ENCODE measurements at regions not wholly inside any gene's neighbourhood (a gene's known extent, or its start where the extent isn't known, plus 50 kb on each side); places are given as distances from the start of the nearest gene placed in this dataset.

GRCh38 chr3:117170094-117170493 lies 460.5 kb downstream of the TUSC7 start:
- H3K27ac Mint-ChIP-seq: no peak overlapping the region
- H3K4me3 Mint-ChIP-seq: no peak overlapping the region
- H3K27me3 Mint-ChIP-seq (ENCODE audit: insufficient read depth): no peaks in the 10 kb centered on the region
- H3K9me3 Mint-ChIP-seq: no peaks in the 10 kb centered on the region
- no peaks in the 10 kb centered on the region for H3K4me1 Mint-ChIP-seq (ENCODE audit: low read depth)
- intact Hi-C loops (cut with micrococcal nuclease): no loop called here
- H3K36me3 Mint-ChIP-seq (ENCODE audit: low read depth): no peaks in the 10 kb centered on the region
- no peak for DNase-seq (ENCODE audit: low spot score)

- no peaks in the 10 kb centered on the region for H3K27me3 Mint-ChIP-seq (ENCODE audit: insufficient read depth)
- DNase-seq (ENCODE audit: low spot score): no peak
- intact Hi-C loops (cut with micrococcal nuclease): no loop called here
- no peaks in the 10 kb centered on the region for H3K36me3 Mint-ChIP-seq (ENCODE audit: low read depth)
- H3K27ac Mint-ChIP-seq: no peak overlapping the region
- no peak overlapping the region for H3K4me3 Mint-ChIP-seq
- no peaks in the 10 kb centered on the region for H3K9me3 Mint-ChIP-seq
- H3K4me1 Mint-ChIP-seq (ENCODE audit: low read depth): no peaks in the 10 kb centered on the region
Observed at GRCh38 chr3:117171124-117171523, 461.5 kb downstream of the TUSC7 start.

GRCh38 chr3:117172426-117172825 lies 462.8 kb downstream of the TUSC7 start:
- intact Hi-C loops (cut with micrococcal nuclease): no loop called here

GRCh38 chr3:117181222-117181621 lies 471.6 kb downstream of the TUSC7 start:
- Mint-ChIP-seq H3K4me1 (ENCODE audit: low read depth) (no peaks in the 10 kb centered on the region), H3K9me3 (peaks cover 4% of the 10 kb centered on the region), H3K27ac (no peak overlapping the region), H3K27me3 (ENCODE audit: insufficient read depth) (no peaks in the 10 kb centered on the region), H3K4me3 (no peak overlapping the region), H3K36me3 (ENCODE audit: low read depth) (no peaks in the 10 kb centered on the region)
- no peak for DNase-seq (ENCODE audit: low spot score)
- intact Hi-C loops (cut with micrococcal nuclease): no loop called here

More at GRCh38 chr3:117172426-117172825, 462.8 kb downstream of the TUSC7 start:
- Mint-ChIP-seq H3K27me3 (ENCODE audit: insufficient read depth) (no peaks in the 10 kb centered on the region), H3K36me3 (ENCODE audit: low read depth) (no peaks in the 10 kb centered on the region), H3K27ac (no peak overlapping the region), H3K4me3 (no peak overlapping the region), H3K4me1 (ENCODE audit: low read depth) (no peaks in the 10 kb centered on the region), H3K9me3 (no peaks in the 10 kb centered on the region)
- DNase-seq (ENCODE audit: low spot score): no peak

- Mint-ChIP-seq H3K4me1 (ENCODE audit: low read depth) (no peaks in the 10 kb centered on the region), H3K27ac (no peak overlapping the region), H3K36me3 (ENCODE audit: low read depth) (no peaks in the 10 kb centered on the region), H3K9me3 (peaks cover 4% of the 10 kb centered on the region), H3K27me3 (ENCODE audit: insufficient read depth) (no peaks in the 10 kb centered on the region), H3K4me3 (no peak overlapping the region)
- no peak for DNase-seq (ENCODE audit: low spot score)
- intact Hi-C loops (cut with micrococcal nuclease): no loop called here
Observed at GRCh38 chr3:117184574-117184973, 475.0 kb downstream of the TUSC7 start.

- Mint-ChIP-seq H3K27ac (no peak overlapping the region), H3K36me3 (ENCODE audit: low read depth) (no peaks in the 10 kb centered on the region), H3K4me3 (no peak overlapping the region), H3K4me1 (ENCODE audit: low read depth) (no peaks in the 10 kb centered on the region), H3K27me3 (ENCODE audit: insufficient read depth) (no peaks in the 10 kb centered on the region), H3K9me3 (no peaks in the 10 kb centered on the region)
- intact Hi-C loops (cut with micrococcal nuclease): no loop called here
- DNase-seq (ENCODE audit: low spot score): no peak
Observed at GRCh38 chr3:117191245-117191644, 481.7 kb downstream of the TUSC7 start.

GRCh38 chr3:117192888-117193287 lies 483.3 kb downstream of the TUSC7 start:
- H3K27me3 Mint-ChIP-seq (ENCODE audit: insufficient read depth): no peaks in the 10 kb centered on the region
- H3K9me3 Mint-ChIP-seq: no peaks in the 10 kb centered on the region
- H3K36me3 Mint-ChIP-seq (ENCODE audit: low read depth): no peaks in the 10 kb centered on the region
- no peak overlapping the region for H3K27ac Mint-ChIP-seq
- H3K4me1 Mint-ChIP-seq (ENCODE audit: low read depth): no peaks in the 10 kb centered on the region
- no peak for DNase-seq (ENCODE audit: low spot score)
- no peak overlapping the region for H3K4me3 Mint-ChIP-seq
- intact Hi-C loops (cut with micrococcal nuclease): no loop called here

- no peaks in the 10 kb centered on the region for H3K4me1 Mint-ChIP-seq (ENCODE audit: low read depth)
- no peaks in the 10 kb centered on the region for H3K9me3 Mint-ChIP-seq
- H3K36me3 Mint-ChIP-seq (ENCODE audit: low read depth): no peaks in the 10 kb centered on the region
- H3K27ac Mint-ChIP-seq: no peak overlapping the region
- intact Hi-C loops (cut with micrococcal nuclease): no loop called here
- no peaks in the 10 kb centered on the region for H3K27me3 Mint-ChIP-seq (ENCODE audit: insufficient read depth)
- no peak for DNase-seq (ENCODE audit: low spot score)
- H3K4me3 Mint-ChIP-seq: no peak overlapping the region
Observed at GRCh38 chr3:117193390-117193789, 483.8 kb downstream of the TUSC7 start.

GRCh38 chr3:117195034-117195433 lies 485.5 kb downstream of the TUSC7 start:
- no peak overlapping the region for H3K4me3 Mint-ChIP-seq
- H3K9me3 Mint-ChIP-seq: no peaks in the 10 kb centered on the region
- no peaks in the 10 kb centered on the region for H3K27me3 Mint-ChIP-seq (ENCODE audit: insufficient read depth)
- no peaks in the 10 kb centered on the region for H3K4me1 Mint-ChIP-seq (ENCODE audit: low read depth)
- intact Hi-C loops (cut with micrococcal nuclease): no loop called here
- no peak overlapping the region for H3K27ac Mint-ChIP-seq
- no peaks in the 10 kb centered on the region for H3K36me3 Mint-ChIP-seq (ENCODE audit: low read depth)
- DNase-seq (ENCODE audit: low spot score): no peak

GRCh38 chr3:117200962-117201361 lies 491.4 kb downstream of the TUSC7 start:
- DNase-seq (ENCODE audit: low spot score): no peak

GRCh38 chr3:117201901-117202774 lies 492.6 kb downstream of the TUSC7 start:
- Mint-ChIP-seq H3K36me3 (ENCODE audit: low read depth) (no peaks in the 10 kb centered on the region), H3K27ac (no peak overlapping the region), H3K4me3 (no peak overlapping the region), H3K27me3 (ENCODE audit: insufficient read depth) (no peaks in the 10 kb centered on the region), H3K4me1 (ENCODE audit: low read depth) (no peaks in the 10 kb centered on the region), H3K9me3 (no peaks in the 10 kb centered on the region)
- intact Hi-C loops (cut with micrococcal nuclease): no loop called here
- no peak for DNase-seq (ENCODE audit: low spot score)

More at GRCh38 chr3:117200962-117201361, 491.4 kb downstream of the TUSC7 start:
- Mint-ChIP-seq H3K9me3 (no peaks in the 10 kb centered on the region), H3K27me3 (ENCODE audit: insufficient read depth) (no peaks in the 10 kb centered on the region), H3K36me3 (ENCODE audit: low read depth) (no peaks in the 10 kb centered on the region), H3K27ac (no peak overlapping the region), H3K4me3 (no peak overlapping the region), H3K4me1 (ENCODE audit: low read depth) (no peaks in the 10 kb centered on the region)
- intact Hi-C loops (cut with micrococcal nuclease): no loop called here

GRCh38 chr3:117217355-117217754 lies 507.8 kb downstream of the TUSC7 start:
- H3K27me3 Mint-ChIP-seq (ENCODE audit: insufficient read depth): no peaks in the 10 kb centered on the region
- no peaks in the 10 kb centered on the region for H3K4me1 Mint-ChIP-seq (ENCODE audit: low read depth)
- peaks cover 5% of the 10 kb centered on the region for H3K9me3 Mint-ChIP-seq
- no peak overlapping the region for H3K27ac Mint-ChIP-seq
- intact Hi-C loops (cut with micrococcal nuclease): no loop called here
- H3K36me3 Mint-ChIP-seq (ENCODE audit: low read depth): no peaks in the 10 kb centered on the region
- DNase-seq (ENCODE audit: low spot score): no peak
- no peak overlapping the region for H3K4me3 Mint-ChIP-seq

- DNase-seq (ENCODE audit: low spot score): no peak
- H3K36me3 Mint-ChIP-seq (ENCODE audit: low read depth): no peaks in the 10 kb centered on the region
- intact Hi-C loops (cut with micrococcal nuclease): no loop called here
- no peaks in the 10 kb centered on the region for H3K4me1 Mint-ChIP-seq (ENCODE audit: low read depth)
- H3K27me3 Mint-ChIP-seq (ENCODE audit: insufficient read depth): no peaks in the 10 kb centered on the region
- no peak overlapping the region for H3K4me3 Mint-ChIP-seq
- no peak overlapping the region for H3K27ac Mint-ChIP-seq
- H3K9me3 Mint-ChIP-seq: no peaks in the 10 kb centered on the region
Observed at GRCh38 chr3:117217760-117218316, 508.3 kb downstream of the TUSC7 start.
